H9 (cell line): ENCODE measurements at regions not wholly inside any gene's neighbourhood (a gene's known extent, or its start where the extent isn't known, plus 50 kb on each side); places are given as distances from the start of the nearest gene placed in this dataset.

Experiments
- DNase-seq: peaks from one replicate; pipeline ENCODE4 v3.0.0-alpha.2; 2017
- H2AFZ ChIP-seq: one replicate; pipeline ENCODE4 v1.6.1; 2013; ENCODE audit warnings: mild to moderate bottlenecking, low read length, control low read depth, moderate library complexity
- H2AK5ac ChIP-seq: 2 replicates; pipeline ENCODE4 v1.6.1; 2013; ENCODE audit warnings: low read length, control low read depth, mixed read lengths; ENCODE audit not compliant: insufficient read length
- H2BK120ac ChIP-seq: one replicate; pipeline ENCODE4 v1.6.1; 2013; ENCODE audit warnings: low read depth, mild to moderate bottlenecking, low read length, control low read depth, inconsistent platforms; ENCODE audit not compliant: poor library complexity, severe bottlenecking
- H2BK12ac ChIP-seq: 2 replicates; pipeline ENCODE4 v1.6.1; 2013; ENCODE audit warnings: low read length, control low read depth, mixed read lengths, low read depth; ENCODE audit not compliant: insufficient read length
- H2BK15ac ChIP-seq: 2 replicates; pipeline ENCODE4 v1.6.1; 2013; ENCODE audit warnings: low read depth, low read length, control low read depth
- H2BK20ac ChIP-seq: one replicate; pipeline ENCODE4 v1.6.1; 2013; ENCODE audit warnings: low read depth, mild to moderate bottlenecking, low read length, control low read depth, inconsistent platforms; ENCODE audit not compliant: poor library complexity, severe bottlenecking
- H2BK5ac ChIP-seq: 2 replicates; pipeline ENCODE4 v1.6.1; 2013; ENCODE audit warnings: low read length, control low read depth, mixed read lengths; ENCODE audit not compliant: insufficient read length
- H3K14ac ChIP-seq: 2 replicates; pipeline ENCODE4 v1.6.1; 2013; ENCODE audit warnings: low read length, control low read depth; ENCODE audit not compliant: insufficient read depth
- H3K18ac ChIP-seq: 2 replicates; pipeline ENCODE4 v1.6.1; 2013; ENCODE audit warnings: low read depth, mild to moderate bottlenecking, mixed read lengths, low read length, control low read depth; ENCODE audit not compliant: insufficient read length
- H3K23ac ChIP-seq: 2 replicates; pipeline ENCODE4 v1.6.1; 2013; ENCODE audit warnings: low read length, control low read depth, mixed read lengths, low read depth; ENCODE audit not compliant: insufficient read length
- H3K23me2 ChIP-seq: 2 replicates; pipeline ENCODE4 v1.6.1; 2013; ENCODE audit warnings: low read depth, mild to moderate bottlenecking, mixed read lengths, low read length, control low read depth; ENCODE audit not compliant: insufficient read length, poor library complexity, severe bottlenecking
- H3K27ac ChIP-seq: 2 replicates; pipeline ENCODE4 v1.5.1; 2013; ENCODE audit warnings: low read length, control low read depth, mixed read lengths, low read depth; ENCODE audit not compliant: insufficient read length
- H3K27me3 ChIP-seq: 2 replicates; pipeline ENCODE4 v1.6.1; 2013; ENCODE audit warnings: low read length, control low read depth, inconsistent platforms; ENCODE audit not compliant: insufficient read depth
- H3K4ac ChIP-seq: 2 replicates; pipeline ENCODE4 v1.6.1; 2013; ENCODE audit warnings: low read depth, mild to moderate bottlenecking, control low read depth, inconsistent platforms, low read length, moderate library complexity
- H3K4me1 ChIP-seq: 2 replicates; pipeline ENCODE4 v1.6.1; 2013; ENCODE audit warnings: low read length, control low read depth, inconsistent platforms; ENCODE audit not compliant: insufficient read depth
- H3K4me2 ChIP-seq: 2 replicates; pipeline ENCODE4 v1.6.1; 2013; ENCODE audit warnings: low read length, control low read depth, mixed read lengths; ENCODE audit not compliant: insufficient read length, insufficient read depth
- H3K56ac ChIP-seq: 2 replicates; pipeline ENCODE4 v1.6.1; 2013; ENCODE audit warnings: low read depth, mild to moderate bottlenecking, mixed read lengths, low read length, control low read depth; ENCODE audit not compliant: insufficient read length
- H3K79me1 ChIP-seq: 2 replicates; pipeline ENCODE4 v1.6.1; 2013; ENCODE audit warnings: low read depth, mild to moderate bottlenecking, moderate library complexity, low read length, control low read depth, inconsistent platforms; ENCODE audit not compliant: insufficient read depth, poor library complexity, severe bottlenecking
- H3K79me2 ChIP-seq: 2 replicates; pipeline ENCODE4 v1.6.1; 2013; ENCODE audit warnings: low read length, control low read depth, inconsistent platforms; ENCODE audit not compliant: insufficient read depth
- H3K9ac ChIP-seq: 2 replicates; pipeline ENCODE4 v1.6.1; 2013; ENCODE audit warnings: low read length, control low read depth, mixed read lengths; ENCODE audit not compliant: insufficient read length; ENCODE audit errors: extremely low read depth
- H3K9me3 ChIP-seq: one replicate; pipeline ENCODE4 v1.6.1; 2013; ENCODE audit warnings: low read depth, low read length, inconsistent platforms; ENCODE audit not compliant: control insufficient read depth
- H3T11ph ChIP-seq: one replicate; pipeline ENCODE4 v1.6.1; 2013; ENCODE audit warnings: mild to moderate bottlenecking, low read length, control low read depth, inconsistent platforms
- H4K20me1 ChIP-seq: one replicate; pipeline ENCODE4 v1.6.1; 2013; ENCODE audit not compliant: control insufficient read depth, insufficient read length, insufficient read depth
- H4K5ac ChIP-seq: 2 replicates; pipeline ENCODE4 v1.6.1; 2013; ENCODE audit warnings: low read depth, mild to moderate bottlenecking, mixed read lengths, low read length, control low read depth; ENCODE audit not compliant: insufficient read length
- H4K8ac ChIP-seq: replicated peaks from 2 replicates; pipeline ENCODE4 v1.6.1; 2013; ENCODE audit warnings: low read length, control low read depth, mixed read lengths, low read depth; ENCODE audit not compliant: insufficient read length
- H4K91ac ChIP-seq: 2 replicates; pipeline ENCODE4 v1.6.1; 2013; ENCODE audit warnings: low read depth, mild to moderate bottlenecking, moderate library complexity, mixed read lengths, low read length, control low read depth; ENCODE audit not compliant: insufficient read length
- H3K27ac Mint-ChIP-seq, 3 experiments: 2 replicates in 2 of 3; 3 replicates in 1 of 3; pipeline ENCODE4 v1.8.0; 2020 to 2021; ENCODE audit warnings: mixed read lengths in 3 of 3, mild to moderate bottlenecking in 1 of 3, moderate library complexity in 1 of 3
- H3K27me3 Mint-ChIP-seq: 2 replicates; pipeline ENCODE4 v1.8.0; 2021; ENCODE audit warnings: low read depth, mild to moderate bottlenecking, moderate library complexity, mixed read lengths
- H3K36me3 Mint-ChIP-seq, 3 experiments: 2 replicates in 2 of 3; 3 replicates in 1 of 3; pipeline ENCODE4 v1.8.0; 2020 to 2021; ENCODE audit warnings: low read depth in 3 of 3, mixed read lengths in 3 of 3; ENCODE audit not compliant: insufficient read depth in 1 of 3
- H3K4me1 Mint-ChIP-seq, 2 experiments: 2 replicates each; pipeline ENCODE4 v1.8.0; 2020; ENCODE audit warnings: mixed read lengths in 2 of 2
- H3K4me3 Mint-ChIP-seq, 2 experiments: 2 replicates in 1 of 2; 3 replicates in 1 of 2; pipeline ENCODE4 v1.8.0; 2020 to 2021; ENCODE audit warnings: mild to moderate bottlenecking in 2 of 2, mixed read lengths in 2 of 2, moderate library complexity in 1 of 2
- H3K9me3 Mint-ChIP-seq, 2 experiments: 2 replicates in 1 of 2; 3 replicates in 1 of 2; pipeline ENCODE4 v1.8.0; 2020; ENCODE audit warnings: mild to moderate bottlenecking in 2 of 2, mixed read lengths in 2 of 2, moderate library complexity in 1 of 2
- WGBS: extraction: QIAGEN DNeasy Blood & Tissue Kit; methylation state at CpG from one replicate; pipeline ENCODE4 v1.1.7; 2013; ENCODE audit warnings: missing lambda C conversion rate, low lambda C conversion rate, mixed read lengths; ENCODE audit not compliant: insufficient read length; ENCODE audit errors: extremely low coverage; 5-methylcytosine and 5-hydroxymethylcytosine counted together
- TF ChIP-seq, protein P1 (sequence below): fragments of 200-600 bp; sonication (generic); conservative IDR thresholded peaks from 3 replicates; pipeline ENCODE4 v1.8.0; 2021; ENCODE audit warnings: antibody characterized with exemption, mild to moderate bottlenecking

DNA sequence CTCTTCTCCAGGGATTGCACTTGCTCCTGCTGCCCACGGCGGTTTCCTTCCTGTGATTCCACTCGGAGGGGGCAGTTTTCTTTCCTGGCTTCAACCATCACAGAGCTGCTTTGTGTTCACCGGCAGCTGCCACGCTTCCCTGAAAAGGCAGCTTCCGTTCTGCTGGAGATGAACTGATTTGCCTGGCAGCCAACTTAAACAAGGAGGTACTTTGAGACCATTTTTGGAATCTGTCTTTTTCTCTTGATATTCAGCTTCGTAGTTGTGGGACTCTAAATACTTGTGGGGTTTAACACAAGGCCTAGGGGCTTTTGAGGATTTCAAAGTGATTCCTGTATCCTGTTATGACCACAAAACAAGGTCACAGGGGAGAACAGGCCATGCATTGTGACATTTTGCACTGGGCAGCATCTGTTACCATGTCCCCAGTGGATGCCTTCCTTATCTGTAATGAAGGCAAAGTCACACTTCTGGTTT, 192.0 kb downstream of the MTRR start:
- Histone ChIP-seq H3K18ac (no peak overlapping the region), H2BK5ac (no peak overlapping the region), H3K79me2 (no peaks in the 10 kb centered on the region), H3K27me3 (no peaks in the 10 kb centered on the region), H2BK20ac (no peak overlapping the region), H3K4ac (no peak overlapping the region), H3K27ac (no peak overlapping the region), H2BK12ac (no peak overlapping the region), H3K4me2 (no peak overlapping the region), H4K5ac (no peak overlapping the region), H3K9me3 (no peaks in the 10 kb centered on the region), H3K79me1 (no peaks in the 10 kb centered on the region), H2AK5ac (no peak overlapping the region), H3K9ac (no peak overlapping the region), H3K23ac (no peak overlapping the region), H3K4me1 (peaks cover 9% of the 10 kb centered on the region), H3K23me2 (peaks cover 6% of the 10 kb centered on the region), H4K8ac (no peak overlapping the region), H3K14ac (no peak overlapping the region), H4K91ac (no peak overlapping the region), H4K20me1 (no peaks in the 10 kb centered on the region), H3T11ph (no peak overlapping the region), H2BK120ac (no peak overlapping the region), H3K56ac (no peak overlapping the region), H2BK15ac (no peak overlapping the region), H2AFZ (no peak overlapping the region)
- WGBS: no CpG with 5 or more reads among the region's 7 CpGs
- H3K27ac Mint-ChIP-seq: no peak overlapping the region
- peaks cover 24 to 33% of the 10 kb centered on the region in 2 experiments for H3K4me1 Mint-ChIP-seq
- peaks cover 8% of the 10 kb centered on the region; the same call in 1 of the 2 replicates for H3K27me3 Mint-ChIP-seq
- H3K4me3 Mint-ChIP-seq: no peak overlapping the region
- H3K9me3 Mint-ChIP-seq: no peaks in the 10 kb centered on the region
- no peak for DNase-seq
- TF ChIP-seq, protein P1, sequence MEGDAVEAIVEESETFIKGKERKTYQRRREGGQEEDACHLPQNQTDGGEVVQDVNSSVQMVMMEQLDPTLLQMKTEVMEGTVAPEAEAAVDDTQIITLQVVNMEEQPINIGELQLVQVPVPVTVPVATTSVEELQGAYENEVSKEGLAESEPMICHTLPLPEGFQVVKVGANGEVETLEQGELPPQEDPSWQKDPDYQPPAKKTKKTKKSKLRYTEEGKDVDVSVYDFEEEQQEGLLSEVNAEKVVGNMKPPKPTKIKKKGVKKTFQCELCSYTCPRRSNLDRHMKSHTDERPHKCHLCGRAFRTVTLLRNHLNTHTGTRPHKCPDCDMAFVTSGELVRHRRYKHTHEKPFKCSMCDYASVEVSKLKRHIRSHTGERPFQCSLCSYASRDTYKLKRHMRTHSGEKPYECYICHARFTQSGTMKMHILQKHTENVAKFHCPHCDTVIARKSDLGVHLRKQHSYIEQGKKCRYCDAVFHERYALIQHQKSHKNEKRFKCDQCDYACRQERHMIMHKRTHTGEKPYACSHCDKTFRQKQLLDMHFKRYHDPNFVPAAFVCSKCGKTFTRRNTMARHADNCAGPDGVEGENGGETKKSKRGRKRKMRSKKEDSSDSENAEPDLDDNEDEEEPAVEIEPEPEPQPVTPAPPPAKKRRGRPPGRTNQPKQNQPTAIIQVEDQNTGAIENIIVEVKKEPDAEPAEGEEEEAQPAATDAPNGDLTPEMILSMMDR: no peak
- no peaks in the 10 kb centered on the region for H3K36me3 Mint-ChIP-seq
